Adrenal gland (tissue), 9 donors: ENCODE measurements at regions not wholly inside any gene's neighbourhood (a gene's known extent, or its start where the extent isn't known, plus 50 kb on each side); places are given as distances from the start of the nearest gene placed in this dataset.

Experiments
- DNase-seq, 7 donors: peaks; one replicate each; pipeline ENCODE4 v3.0.0-alpha.2; 2019 to 2020
- H3K27ac ChIP-seq, 5 donors: fragments of 200-600 bp; sonication (generic) in 4 of 5; 1 replicate in 3 of 5; 2 replicates in 2 of 5; pipeline versions ENCODE4 v1.5.1 to v1.8.0; 2016 to 2020; ENCODE audit warnings: mild to moderate bottlenecking in 1 of 5
- H3K27me3 ChIP-seq: fragments of 200-600 bp; 2 replicates; pipeline ENCODE4 v1.8.0; 2021
- H3K36me3 ChIP-seq, 2 donors: fragments of 200-600 bp; replicated peaks in 1 of 2; 1 replicate in 1 of 2; 2 replicates in 1 of 2; pipeline versions ENCODE4 v1.5.1 to v1.8.0; 2018 to 2022
- H3K4me1 ChIP-seq, 2 donors: fragments of 200-600 bp; replicated peaks in 1 of 2; 1 replicate in 1 of 2; 2 replicates in 1 of 2; pipeline versions ENCODE4 v1.5.1 to v1.8.0; 2018 to 2021
- H3K4me3 ChIP-seq, 4 donors: fragments of 200-600 bp; sonication (generic) in 3 of 4; one replicate each; pipeline ENCODE4 v1.5.1; 2016 to 2018
- H3K9me3 ChIP-seq, 3 donors: fragments of 200-600 bp; sonication (generic) in 1 of 3; replicated peaks in 1 of 3; 1 replicate in 2 of 3; 2 replicates in 1 of 3; pipeline versions ENCODE4 v1.5.1 to v1.8.0; 2016 to 2021
- POLR2A ChIP-seq, 2 donors: fragments of 450-650 bp; IDR thresholded peaks; one replicate each; pipeline ENCODE4 v1.6.1; 2017; ENCODE audit warnings: antibody characterized with exemption in 2 of 2, mild to moderate bottlenecking in 2 of 2, moderate library complexity in 1 of 2
- WGBS, 4 donors: extraction: QIAGEN DNeasy Blood & Tissue Kit in 2 of 4; methylation state at CpG; one replicate each; pipeline versions ENCODE4 v1.1.5 to v1.1.7; 2013 to 2017; 5-methylcytosine and 5-hydroxymethylcytosine counted together
- intact Hi-C, 2 donors: fragments of 100-400 bp; cut with DNase I; formaldehyde crosslinking; loops; one replicate each; pipeline versions ENCODE4 v1.14.1 to v1.15.0; 2022 to 2023
- TF ChIP-seq, protein P1 (sequence below), 6 experiments: fragments of 450-650 bp in 4 of 6; fragments of 200-600 bp in 2 of 6; sonication (generic) in 1 of 6; IDR thresholded peaks; 1 replicate in 5 of 6; 2 replicates in 1 of 6; pipeline versions ENCODE4 v1.5.1 to v1.8.0; 2016 to 2021; ENCODE audit warnings: antibody characterized with exemption in 6 of 6, mild to moderate bottlenecking in 2 of 6, moderate library complexity in 1 of 6
- donor health status: healthy with polysubstance abuse.
- donor health status: Bipolar disorder and iron deficiency.
- donor health status: DM: yes; HTN: yes; CAD: no.
- donor health status: DM: no; HTN: no; CAD: no.
- donor health status: DM: no; HTN: no; CAD: no.

DNA sequence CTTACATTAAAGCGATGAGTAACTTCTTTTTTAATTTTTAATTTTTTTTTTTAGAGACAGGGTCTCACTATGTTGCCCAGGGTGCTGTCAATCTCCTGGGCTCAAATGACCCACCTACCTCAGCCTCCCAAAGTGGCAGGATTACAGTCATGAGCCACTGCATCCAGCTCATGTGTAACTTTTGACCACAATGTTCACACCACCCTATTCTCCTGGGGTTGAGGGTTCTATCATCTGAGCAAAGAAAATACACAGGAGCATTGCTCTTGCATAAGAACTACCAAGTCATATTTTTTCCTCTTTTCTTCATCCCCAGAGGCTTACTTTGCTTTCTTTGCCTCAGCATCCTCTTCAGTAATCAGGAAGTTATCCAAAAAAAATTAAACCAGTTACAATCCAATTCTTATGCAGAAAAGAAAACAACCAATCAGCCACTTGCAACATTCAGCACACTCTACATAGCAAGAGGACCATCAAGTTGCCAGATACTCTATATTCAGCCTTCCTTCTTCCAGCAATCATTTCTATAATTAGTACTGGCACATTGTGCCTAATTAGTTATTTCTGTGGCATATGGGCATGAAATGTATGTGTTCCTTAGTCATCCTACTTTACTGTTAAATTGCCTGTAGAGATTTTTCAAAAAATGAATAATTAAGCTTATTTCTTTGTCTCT lies 345.6 kb downstream of the AKAIN1 start:
- DNase-seq: no peak
- H3K4me1 ChIP-seq: no peaks in the 10 kb centered on the region
- H3K9me3 ChIP-seq: no peaks in the 10 kb centered on the region
- no peaks in the 10 kb centered on the region for H3K27me3 ChIP-seq
- no peak overlapping the region for H3K27ac ChIP-seq
- TF ChIP-seq POLR2A (IDR thresholded peaks at IDR 0.05): no peak
- TF ChIP-seq, protein P1, sequence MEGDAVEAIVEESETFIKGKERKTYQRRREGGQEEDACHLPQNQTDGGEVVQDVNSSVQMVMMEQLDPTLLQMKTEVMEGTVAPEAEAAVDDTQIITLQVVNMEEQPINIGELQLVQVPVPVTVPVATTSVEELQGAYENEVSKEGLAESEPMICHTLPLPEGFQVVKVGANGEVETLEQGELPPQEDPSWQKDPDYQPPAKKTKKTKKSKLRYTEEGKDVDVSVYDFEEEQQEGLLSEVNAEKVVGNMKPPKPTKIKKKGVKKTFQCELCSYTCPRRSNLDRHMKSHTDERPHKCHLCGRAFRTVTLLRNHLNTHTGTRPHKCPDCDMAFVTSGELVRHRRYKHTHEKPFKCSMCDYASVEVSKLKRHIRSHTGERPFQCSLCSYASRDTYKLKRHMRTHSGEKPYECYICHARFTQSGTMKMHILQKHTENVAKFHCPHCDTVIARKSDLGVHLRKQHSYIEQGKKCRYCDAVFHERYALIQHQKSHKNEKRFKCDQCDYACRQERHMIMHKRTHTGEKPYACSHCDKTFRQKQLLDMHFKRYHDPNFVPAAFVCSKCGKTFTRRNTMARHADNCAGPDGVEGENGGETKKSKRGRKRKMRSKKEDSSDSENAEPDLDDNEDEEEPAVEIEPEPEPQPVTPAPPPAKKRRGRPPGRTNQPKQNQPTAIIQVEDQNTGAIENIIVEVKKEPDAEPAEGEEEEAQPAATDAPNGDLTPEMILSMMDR (IDR thresholded peaks at IDR 0.05): no peak
- no peak overlapping the region for H3K4me3 ChIP-seq
- H3K36me3 ChIP-seq: no peaks in the 10 kb centered on the region
- intact Hi-C loops: no loop called here
- WGBS, 4 donors: 86 to 96% (median 89%) methylated on average over 1 of the region's 1 CpG

DNA sequence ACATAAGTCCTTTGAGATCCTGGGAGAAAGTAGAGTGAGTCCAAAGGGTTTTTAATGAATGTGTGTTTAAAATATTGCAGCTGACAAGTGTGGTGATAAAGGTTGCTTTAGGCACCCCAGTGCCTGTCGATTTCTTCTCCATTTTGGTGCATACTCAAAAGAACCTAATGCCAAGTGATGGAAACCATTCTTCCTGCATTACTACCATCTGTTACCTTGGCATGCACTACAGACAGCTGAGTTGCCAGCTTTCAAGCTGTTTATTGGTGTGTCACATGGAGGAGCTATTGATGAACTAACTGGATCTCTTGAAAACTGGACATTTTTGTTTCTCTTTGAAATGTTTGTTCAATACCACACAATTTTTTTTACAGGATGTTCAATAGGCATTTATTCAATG lies 350.0 kb downstream of the AKAIN1 start:
- H3K27ac ChIP-seq: no peak overlapping the region
- no peak overlapping the region for H3K4me3 ChIP-seq
- DNase-seq: no peak
- no peak for TF ChIP-seq POLR2A (IDR thresholded peaks at IDR 0.05)
- TF ChIP-seq, protein P1 (IDR thresholded peaks at IDR 0.05): no peak
- 38 to 82% (median 70%) methylated on average over 1 of the region's 1 CpG for WGBS, 4 donors
- no peaks in the 10 kb centered on the region for H3K9me3 ChIP-seq
- no peaks in the 10 kb centered on the region for H3K27me3 ChIP-seq
- intact Hi-C loops: no loop called here
- H3K4me1 ChIP-seq: no peaks in the 10 kb centered on the region
- no peaks in the 10 kb centered on the region for H3K36me3 ChIP-seq

DNA sequence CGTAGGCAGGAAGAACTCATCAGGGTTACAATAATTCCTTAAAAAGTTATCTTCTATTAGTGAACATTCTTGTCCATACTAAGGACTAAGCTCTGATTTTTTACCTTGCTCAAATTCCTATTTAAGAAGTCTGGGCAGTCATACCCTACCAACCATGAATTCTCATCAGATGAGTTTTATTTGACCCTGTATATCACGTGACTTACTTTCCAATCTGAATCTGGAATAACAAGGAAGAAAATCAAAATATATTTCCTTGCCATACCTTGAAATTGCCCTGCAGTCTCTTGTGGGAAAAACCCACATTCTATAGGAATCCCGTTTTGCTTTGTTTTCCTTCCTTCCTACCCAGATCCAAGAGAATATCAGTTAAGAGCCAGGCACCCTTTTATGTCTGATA lies 352.7 kb downstream of the AKAIN1 start:
- Histone ChIP-seq H3K4me3 (no peak overlapping the region), H3K36me3 (no peaks in the 10 kb centered on the region), H3K4me1 (no peaks in the 10 kb centered on the region), H3K9me3 (no peaks in the 10 kb centered on the region), H3K27me3 (no peaks in the 10 kb centered on the region), H3K27ac (no peak overlapping the region)
- DNase-seq: no peak
- intact Hi-C loops: no loop called here
- WGBS, 4 donors: 36 to 68% (median 49%) methylated on average over 3 of the region's 3 CpGs
- TF ChIP-seq, protein P1 (IDR thresholded peaks at IDR 0.05): no peak
- TF ChIP-seq POLR2A (IDR thresholded peaks at IDR 0.05): no peak

DNA sequence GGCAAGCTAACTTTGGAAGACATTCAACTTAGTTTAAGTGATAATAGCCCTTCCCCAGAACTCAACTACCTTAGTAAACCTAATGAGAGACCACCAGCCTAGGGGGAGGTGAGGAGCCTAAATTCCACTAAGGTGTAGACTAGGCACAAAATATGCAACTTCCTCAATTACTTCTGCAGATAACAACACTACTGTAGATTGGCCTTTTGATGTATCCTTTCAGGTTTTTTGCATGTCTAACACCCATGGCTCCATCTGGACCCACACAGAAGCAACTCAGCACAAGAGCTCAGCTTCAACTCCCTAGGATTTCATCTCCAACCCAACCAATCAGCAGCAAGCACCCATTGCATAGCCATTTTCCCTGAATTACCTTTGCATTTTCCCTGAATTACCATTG lies 353.3 kb downstream of the AKAIN1 start:
- intact Hi-C loops: no loop called here
- H3K36me3 ChIP-seq: no peaks in the 10 kb centered on the region
- H3K4me3 ChIP-seq: no peak overlapping the region
- H3K27me3 ChIP-seq: no peaks in the 10 kb centered on the region
- no peak for DNase-seq
- H3K9me3 ChIP-seq: no peaks in the 10 kb centered on the region
- H3K4me1 ChIP-seq: no peaks in the 10 kb centered on the region
- no peak overlapping the region for H3K27ac ChIP-seq
- TF ChIP-seq, protein P1 (IDR thresholded peaks at IDR 0.05): no peak
